GM20000 (cell line): ENCODE measurements at regions not wholly inside any gene's neighbourhood (a gene's known extent, or its start where the extent isn't known, plus 50 kb on each side); places are given as distances from the start of the nearest gene placed in this dataset.
"Not testable (repeated sequence)": the region's sequence is repeated elsewhere in the genome, so short reads cannot be mapped to it uniquely, and the experiment has no call there.

Source experiments
- DNase-seq: peaks from one replicate; pipeline ENCODE4 v3.0.0; 2012; ENCODE audit warnings: low spot score
- TF ChIP-seq, protein P1 (sequence below): IDR thresholded peaks from 2 replicates; pipeline ENCODE4 v1.5.1; 2012; ENCODE audit warnings: mild to moderate bottlenecking, control low read depth; ENCODE audit errors: extremely low read depth, missing control alignments

GRCh38 chr10:42533866-42534265 is 104.5 kb downstream of the ZNF33B start:
- DNase-seq, result not testable (repeated sequence)

DNA sequence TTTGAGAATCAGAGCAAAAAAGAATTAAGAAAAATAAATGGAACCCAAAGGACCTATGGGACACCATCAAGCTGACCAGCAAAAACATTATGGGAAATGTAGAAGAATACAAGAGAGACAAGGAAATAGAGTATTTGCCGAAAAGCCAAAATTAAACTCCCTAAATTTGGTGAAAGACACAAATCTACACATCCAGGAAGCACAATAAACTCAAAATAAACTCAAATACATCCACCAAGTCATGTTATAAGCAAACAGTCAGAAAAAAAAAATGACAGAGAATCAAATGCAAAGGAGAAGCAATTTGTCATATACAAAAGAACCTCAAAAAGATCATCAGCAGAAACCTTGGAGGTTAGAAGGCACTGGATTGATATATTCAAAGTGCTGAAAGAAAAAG is 105.4 kb downstream of the ZNF33B start:
- TF ChIP-seq, protein P1, sequence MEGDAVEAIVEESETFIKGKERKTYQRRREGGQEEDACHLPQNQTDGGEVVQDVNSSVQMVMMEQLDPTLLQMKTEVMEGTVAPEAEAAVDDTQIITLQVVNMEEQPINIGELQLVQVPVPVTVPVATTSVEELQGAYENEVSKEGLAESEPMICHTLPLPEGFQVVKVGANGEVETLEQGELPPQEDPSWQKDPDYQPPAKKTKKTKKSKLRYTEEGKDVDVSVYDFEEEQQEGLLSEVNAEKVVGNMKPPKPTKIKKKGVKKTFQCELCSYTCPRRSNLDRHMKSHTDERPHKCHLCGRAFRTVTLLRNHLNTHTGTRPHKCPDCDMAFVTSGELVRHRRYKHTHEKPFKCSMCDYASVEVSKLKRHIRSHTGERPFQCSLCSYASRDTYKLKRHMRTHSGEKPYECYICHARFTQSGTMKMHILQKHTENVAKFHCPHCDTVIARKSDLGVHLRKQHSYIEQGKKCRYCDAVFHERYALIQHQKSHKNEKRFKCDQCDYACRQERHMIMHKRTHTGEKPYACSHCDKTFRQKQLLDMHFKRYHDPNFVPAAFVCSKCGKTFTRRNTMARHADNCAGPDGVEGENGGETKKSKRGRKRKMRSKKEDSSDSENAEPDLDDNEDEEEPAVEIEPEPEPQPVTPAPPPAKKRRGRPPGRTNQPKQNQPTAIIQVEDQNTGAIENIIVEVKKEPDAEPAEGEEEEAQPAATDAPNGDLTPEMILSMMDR, result no peak
- no peak for DNase-seq

GRCh38 chr10:42523098-42523497 is 115.3 kb downstream of the ZNF33B start:
- DNase-seq, result no peak
- TF ChIP-seq, protein P1, result no peak

DNA sequence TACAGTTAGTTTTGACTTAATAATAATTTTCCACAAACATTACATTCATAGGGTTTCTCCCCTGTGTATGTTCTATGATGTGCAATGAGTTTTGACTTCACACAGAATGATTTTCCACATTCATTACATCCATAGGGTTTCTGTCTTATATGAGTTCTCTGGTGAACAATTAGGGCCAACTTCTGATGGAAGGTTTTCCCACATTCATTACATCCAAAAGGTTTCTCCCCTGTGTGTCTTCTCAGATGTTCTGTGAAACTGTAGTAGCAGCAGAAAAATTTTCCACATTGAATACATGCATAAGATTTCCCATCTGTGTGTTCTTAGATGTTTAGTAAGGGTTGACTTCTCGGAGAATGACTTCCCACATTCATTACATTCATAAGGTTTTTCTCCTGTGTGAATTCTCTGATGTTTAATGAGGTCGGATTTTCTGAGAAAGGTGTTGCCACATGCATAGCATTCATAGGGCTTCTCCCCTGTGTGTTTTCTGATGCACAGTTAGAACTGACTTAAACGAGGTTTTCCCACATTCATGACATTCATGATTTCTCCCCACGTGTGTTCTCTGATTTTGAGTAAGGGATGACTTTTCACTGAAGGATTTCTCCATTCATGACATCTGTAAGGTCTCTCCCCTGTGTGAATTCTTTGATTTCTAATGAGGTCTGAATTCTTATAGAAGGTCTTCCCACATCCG is 118.5 kb downstream of the ZNF33B start:
- TF ChIP-seq, protein P1, result no peak
- no peak for DNase-seq

GRCh38 chr10:42519079-42519478 is 119.3 kb downstream of the ZNF33B start:
- TF ChIP-seq, protein P1, result no peak
- DNase-seq, result no peak

DNA sequence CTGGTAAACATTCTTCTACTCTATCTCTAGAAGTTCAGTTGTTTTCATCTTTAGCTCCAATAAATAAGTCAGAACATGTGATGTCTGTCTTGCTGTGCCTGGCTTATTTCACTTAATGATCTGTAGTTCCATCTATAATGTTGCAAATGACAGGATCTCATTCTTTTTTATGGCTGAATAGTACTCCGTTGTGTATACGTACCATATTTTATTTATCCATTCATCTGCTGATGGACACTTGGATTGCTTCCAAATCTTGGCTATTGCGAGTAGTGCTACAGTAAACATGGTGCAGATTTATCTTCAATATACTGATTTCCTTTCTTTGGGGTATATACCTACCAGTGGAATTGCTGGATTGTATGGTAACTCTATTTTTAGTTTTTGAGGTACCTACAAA is 124.4 kb downstream of the ZNF33B start:
- DNase-seq, result no peak
- TF ChIP-seq, protein P1, result no peak

- TF ChIP-seq, protein P1, result no peak
Measured at GRCh38 chr10:42491801-42492200, 146.6 kb downstream of the ZNF33B start.

GRCh38 chr10:42491001-42491592 is 147.3 kb downstream of the ZNF33B start:
- TF ChIP-seq, protein P1, result no peak
- no peak for DNase-seq

More at GRCh38 chr10:42491801-42492200, 146.6 kb downstream of the ZNF33B start:
- DNase-seq, result no peak
